ENCODE measurements at regions not wholly inside any gene's neighbourhood (a gene's known extent, or its start where the extent isn't known, plus 50 kb on each side); places are given as distances from the start of the nearest gene placed in this dataset.
"Not testable (repeated sequence)": the region's sequence is repeated elsewhere in the genome, so short reads cannot be mapped to it uniquely, and the experiment has no call there.

DNA sequence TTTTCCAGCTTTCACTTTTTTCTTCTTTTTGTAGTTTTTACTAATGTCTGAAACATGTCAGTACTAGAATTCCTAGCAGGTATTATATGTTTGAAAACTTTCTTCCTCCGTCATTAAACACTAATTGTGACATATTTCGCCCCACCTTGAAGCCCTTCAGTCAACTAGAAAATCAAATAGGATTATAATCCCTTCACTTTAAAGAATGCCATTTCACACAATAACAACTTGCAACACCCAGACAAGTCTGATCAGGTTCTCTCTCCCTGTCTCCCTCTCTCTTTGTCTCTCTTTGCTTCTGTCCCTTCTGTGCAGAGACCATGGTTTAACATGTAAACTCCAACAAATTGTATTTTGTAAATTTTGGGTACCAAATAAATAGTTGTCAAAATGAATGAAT lies 373.5 kb downstream of the SEMA3D start:
- no peak for DNase-seq

DNA sequence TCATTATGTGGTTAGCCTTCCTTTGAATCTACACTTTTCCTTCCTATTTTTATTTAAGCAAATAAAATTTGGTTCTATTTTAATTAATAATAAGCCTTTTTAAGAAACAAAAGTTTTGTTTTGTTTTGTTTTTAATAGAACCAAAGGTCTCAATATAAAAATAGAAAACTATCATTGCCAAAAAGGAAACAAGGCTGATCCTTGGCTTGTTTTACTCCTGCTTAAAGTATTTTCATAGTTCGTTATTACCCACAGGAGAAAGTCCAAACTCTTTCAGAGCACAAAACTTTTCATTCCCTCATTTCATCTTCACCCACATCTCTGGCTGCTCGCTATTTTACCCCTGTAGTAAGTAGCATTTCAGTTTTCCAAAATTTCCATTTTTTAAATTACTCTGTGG lies 374.8 kb downstream of the SEMA3D start:
- no peak for DNase-seq

DNA sequence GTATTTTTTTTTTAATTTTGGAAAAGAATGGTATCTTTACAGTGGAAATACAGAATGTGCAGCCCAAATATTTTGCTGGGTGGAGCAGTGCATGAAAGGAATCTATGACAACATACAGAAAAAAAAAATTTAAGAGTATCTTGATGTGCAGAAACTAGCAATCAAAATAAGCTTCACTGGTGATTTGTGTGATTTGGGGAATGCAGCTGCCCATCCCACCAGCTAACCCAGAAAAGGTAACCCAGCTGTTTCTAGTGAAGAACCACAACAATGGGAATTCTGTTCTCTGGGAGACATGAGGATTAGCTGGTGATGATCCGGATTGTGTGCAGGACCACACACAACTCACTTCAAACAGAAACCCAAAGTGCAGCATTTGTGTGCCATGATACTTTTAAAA lies 375.5 kb downstream of the SEMA3D start:
- DNase-seq: no peak

DNA sequence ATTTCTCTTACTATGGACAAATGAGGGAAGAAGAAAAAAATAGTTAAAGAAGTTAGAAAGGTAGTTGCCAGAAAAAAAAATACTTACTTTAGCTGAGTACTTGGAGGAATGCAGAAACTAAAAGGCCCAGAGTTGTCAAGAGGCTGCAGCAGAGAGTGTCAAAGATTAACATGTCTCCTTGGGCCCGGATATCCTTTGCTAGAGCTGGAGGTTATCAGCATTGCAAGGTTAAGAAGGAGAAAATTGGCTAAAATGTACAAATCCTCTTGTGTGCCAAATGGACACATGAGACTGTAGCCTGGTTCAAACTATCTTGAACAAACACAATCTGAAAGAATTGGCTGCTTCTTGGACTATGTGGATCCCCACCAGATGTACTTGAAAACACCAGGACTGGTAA lies 377.0 kb downstream of the SEMA3D start:
- DNase-seq: no peak

DNA sequence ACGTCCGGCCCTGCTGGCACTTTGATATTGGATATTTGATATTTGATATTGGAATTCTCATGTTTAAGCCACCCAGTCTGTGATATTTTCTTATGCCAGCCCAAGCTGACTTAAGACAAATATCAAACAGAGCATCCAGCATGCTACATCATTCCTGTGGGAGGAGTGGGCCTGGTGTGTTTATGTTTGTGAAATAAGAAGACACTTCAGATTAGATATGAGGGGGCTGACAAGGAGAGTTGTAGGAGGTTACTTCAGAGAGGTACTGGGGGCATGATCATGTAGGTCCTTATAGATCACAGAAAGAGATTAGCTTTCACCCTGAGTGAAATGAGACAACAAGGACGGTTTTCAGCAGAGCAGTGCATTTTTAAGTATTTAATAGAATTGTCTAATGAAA lies 382.9 kb downstream of the SEMA3D start:
- no peak for DNase-seq

DNA sequence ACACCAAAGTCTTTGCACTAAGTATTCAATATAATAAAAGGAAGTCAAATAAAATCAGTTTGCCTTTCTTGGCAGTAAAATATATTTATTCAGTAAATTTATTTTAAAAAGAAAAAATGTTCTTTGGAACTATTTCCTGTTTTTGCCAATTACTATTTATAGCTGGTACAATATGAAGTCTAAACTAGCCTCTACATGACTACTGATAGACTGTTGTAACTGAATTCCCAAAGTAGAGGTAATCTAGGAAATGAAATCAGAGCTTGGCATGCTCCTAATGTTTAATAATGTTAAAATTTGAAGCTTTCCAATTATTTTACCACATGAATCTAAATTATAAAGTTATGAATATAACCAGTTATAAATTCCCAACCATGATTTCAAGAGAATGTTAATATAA lies 385.5 kb downstream of the SEMA3D start:
- no peak for DNase-seq

DNA sequence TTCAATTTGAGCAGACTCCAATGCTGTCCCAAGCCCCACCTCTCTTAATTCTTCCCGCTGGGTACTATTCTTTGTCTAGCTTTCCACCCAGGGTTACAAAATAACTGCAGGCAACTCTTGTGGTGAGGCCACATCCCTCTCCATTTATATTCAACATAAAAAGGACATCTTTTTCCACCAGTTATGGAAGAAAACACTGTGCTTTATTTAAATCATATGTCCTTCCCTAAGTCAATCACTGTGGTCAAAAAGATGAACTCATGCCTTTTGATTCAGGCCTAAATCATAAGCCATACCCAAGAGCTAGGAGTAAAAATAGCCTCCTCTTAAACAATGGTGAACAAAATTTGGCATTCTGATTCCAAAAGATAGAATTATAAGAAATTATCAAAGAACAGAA lies 386.0 kb downstream of the SEMA3D start:
- DNase-seq: no peak

DNA sequence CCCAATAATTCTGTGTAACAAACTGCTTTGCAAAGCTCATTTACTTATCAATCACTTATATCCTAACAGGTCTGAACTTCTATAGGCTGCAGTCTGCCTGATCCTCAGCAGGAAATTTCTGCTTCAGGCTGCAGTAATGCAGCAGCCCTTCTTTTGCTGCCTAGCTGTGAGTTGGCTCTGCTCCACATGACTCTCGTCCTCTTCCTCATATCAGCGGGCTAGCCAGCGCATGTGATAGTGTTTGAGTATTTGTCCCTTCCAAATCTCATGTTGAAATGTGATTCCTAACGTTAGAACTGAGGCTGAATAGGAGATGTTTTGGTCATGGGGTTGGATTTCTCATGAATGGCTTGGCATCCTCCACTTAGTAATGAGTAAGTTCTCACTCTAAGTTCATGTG lies 387.8 kb downstream of the SEMA3D start:
- no peak for DNase-seq

DNA sequence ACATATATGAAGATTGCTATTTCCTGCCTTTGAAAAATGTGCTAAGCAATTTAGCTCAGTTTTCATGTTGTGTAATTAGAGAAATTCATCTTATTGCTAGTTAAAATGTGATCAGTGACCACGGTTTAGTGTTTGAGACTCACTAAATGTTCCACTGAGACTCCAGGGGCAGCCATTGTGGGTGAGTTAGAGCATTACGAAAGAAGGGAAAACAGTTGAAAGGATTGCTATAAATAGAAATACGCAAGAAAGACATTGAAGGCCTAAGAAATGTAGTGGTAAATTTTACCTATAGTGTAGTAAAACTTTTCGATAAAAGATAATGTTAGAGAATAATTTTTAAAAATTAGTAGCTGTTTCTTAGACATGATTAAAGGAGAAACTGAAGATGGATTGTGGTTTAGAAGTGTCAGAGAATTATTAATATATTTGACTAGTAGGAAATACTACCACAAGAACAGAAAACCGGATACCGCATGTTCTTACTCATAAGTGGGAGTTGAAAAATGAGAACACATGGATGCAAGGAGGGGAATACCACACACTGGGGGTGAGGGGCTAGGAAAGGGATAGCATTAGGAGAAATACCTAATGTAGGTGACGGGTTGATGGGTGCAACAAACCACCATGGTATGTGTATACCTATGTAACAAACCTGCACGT lies 394.5 kb downstream of the SEMA3D start:
- DNase-seq: no peak

DNA sequence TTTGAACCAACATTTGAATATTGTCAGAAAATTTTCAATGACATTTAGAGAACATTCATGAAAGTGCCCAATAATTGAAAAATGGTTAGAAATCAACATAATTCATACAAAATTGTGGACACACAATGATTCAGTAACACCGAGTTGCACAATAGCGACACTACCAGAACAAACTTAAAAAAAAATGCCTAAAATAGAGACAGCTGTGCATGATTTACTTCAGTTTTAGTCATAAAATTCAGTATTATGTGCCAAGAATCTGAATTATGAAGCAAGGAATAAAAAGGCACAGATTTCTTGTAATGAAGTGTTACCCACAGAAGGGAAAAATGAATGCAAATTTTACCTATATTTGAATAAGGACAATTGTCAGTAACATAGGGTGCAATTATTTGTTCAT lies 396.0 kb downstream of the SEMA3D start:
- DNase-seq: no peak

DNA sequence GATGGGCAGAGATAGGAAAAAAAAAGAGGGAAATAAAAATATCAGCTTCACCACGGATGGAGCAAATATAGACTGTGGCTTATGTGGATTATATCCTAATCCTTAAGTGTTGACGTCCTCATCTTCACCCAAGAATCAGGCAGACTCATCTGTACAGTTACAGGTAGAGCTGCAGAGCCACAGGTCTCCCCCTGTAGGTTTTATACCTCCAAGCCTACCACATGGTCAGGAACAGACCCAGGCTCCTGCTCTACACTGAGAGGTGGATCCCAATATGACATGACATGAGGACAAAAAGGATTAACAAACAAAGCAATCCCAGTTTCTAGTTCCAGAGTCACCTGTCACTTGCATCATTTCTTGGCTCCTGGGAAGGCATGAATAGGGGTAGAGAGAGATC lies 400.8 kb downstream of the SEMA3D start:
- DNase-seq: no peak

DNA sequence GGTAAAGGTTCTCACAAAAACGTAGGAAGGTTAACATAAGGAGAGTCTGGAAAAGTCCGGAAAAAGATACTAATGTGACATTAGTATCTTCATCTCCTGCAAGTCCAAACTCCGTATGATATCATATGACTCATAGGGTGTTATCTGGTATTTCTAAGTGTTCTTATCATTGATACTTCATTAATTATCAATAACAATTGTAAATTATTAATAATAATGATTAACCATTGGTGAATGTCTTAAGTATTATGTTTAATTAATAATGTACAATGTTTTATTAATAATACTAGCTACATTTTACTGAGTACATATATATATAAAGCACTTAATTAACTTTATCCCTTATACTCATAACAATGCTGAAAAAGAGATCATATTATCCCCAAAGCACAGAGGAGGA lies 402.4 kb downstream of the SEMA3D start:
- DNase-seq: no peak

DNA sequence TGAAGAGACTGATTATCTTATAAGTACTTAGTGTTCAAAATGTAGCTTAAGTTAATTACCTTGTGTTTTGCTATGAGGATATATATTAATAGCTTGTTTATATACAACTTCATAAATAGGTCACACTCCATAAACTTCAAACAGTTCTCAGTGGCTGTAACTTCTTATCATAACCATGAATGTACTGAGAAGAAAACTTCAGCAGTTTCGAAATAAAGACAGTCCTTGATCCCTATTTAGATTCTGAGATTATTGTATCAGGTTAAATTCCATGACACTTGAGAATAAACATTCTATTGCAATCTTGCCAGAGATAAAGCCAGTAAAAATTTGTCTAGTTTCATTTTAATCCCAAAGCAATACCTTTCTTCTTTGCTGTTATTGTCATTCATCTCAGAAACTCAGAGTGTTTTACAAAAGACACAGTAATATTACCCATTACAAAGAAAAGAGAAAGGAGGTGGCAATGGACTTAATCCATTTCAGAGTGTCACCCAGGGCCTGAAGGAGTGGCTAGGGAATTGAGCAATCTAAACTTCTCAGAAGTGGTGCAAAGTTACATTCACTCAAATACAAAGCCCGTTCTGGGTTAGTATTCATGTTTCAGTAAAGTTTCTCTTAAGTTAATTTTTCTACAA lies 403.6 kb downstream of the SEMA3D start:
- DNase-seq: no peak

DNA sequence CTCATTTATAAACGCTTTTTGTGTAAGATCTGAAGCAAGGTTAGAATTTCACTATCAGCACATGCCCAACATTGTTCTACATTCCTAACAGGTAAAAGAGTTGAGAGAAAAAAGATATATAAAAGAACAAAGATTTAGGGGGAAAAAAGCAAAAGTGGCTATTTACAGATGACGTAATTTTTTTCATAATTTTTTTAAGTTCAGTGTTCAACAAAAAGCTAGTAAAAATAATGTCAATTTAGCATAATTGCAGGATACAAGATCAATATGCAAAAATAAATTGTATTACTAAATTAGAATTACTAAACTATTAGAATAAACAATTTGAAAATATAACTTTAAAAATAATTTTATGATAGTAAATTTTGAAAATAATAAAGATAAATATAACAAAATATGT lies 405.0 kb downstream of the SEMA3D start:
- DNase-seq: no peak

DNA sequence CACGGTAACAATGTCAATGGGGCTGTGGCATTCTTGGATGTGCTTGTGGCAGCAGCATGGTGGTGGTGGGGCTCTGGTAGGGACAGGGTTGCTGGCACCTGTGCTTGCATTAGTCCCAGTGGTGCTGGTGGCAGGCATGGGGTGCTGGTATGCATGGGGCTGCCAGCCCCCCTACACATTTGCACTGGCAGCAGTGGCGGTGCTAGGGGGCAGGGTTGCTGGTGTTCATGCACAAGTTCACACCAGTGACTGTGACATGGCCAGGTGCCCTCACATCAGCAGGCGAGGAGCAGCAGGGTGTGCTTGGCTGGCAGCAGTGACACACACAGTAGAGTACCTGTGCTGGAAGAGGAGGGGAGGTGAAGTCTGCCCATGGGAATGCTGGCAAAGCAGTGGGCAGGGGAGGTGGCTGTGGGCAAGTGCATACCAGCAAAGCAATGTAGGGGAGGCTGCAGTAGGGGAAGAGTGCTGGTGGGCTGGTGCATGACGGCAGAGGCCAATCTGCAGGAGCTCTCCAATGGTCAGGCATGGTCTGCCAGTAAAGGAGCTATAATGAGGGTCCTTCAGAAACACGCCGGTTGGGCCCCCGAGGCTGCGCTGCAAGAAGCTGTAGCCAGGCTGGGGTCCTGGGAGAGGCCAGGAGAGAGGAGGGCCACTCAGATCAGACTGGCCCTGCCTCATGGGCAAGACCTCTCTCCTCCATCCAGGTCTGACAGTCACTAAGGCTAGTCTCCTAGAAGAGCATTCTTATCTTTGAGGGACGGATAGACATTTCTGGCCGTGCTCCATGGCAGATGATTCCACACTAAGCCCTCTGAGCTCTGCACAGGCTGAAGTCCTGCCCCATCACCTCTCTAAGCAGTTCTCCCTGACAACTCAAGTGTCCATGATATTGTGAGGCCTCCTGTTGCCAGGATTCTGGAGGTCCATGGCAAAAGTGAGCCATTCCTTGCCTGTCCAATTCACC lies 406.4 kb downstream of the SEMA3D start:
- no peak for DNase-seq

DNA sequence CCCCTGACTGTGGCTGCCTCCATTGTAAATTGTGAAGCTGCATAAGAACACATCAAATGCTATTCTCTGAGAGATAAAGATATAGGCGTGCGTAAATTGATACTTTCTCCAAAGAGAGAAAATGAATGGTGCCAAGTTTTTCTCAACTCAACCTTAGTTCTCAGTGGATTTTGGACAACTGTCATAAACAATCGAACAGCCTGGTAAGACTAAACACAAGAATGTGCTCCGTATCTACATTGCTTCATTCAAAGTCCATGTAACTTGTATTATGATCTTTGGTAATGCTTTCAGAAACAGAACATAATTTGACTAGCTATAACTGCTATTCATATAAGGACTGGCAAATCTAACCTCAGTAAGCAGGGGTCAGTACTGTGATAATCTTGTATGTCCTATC lies 429.1 kb downstream of the SEMA3D start:
- DNase-seq: no peak

DNA sequence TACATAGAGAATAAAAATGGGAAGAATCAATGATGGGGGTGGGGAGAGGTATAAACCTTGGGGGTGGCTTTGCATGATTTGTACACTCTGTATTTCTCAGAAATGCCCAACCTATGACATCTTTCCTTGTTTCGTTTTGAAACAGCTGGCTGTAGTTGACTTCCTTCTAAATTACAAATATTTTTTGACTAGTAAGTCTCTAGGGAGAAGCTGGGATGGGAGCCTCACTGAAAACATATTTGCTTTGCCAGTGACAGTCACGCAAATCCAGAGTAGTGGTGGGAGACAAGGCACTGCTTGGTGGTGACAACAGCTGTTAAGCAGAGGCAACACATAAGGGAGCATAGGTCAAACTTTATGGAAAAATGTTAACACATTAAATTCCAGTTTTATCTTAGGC lies 440.5 kb downstream of the SEMA3D start:
- no peak for DNase-seq

DNA sequence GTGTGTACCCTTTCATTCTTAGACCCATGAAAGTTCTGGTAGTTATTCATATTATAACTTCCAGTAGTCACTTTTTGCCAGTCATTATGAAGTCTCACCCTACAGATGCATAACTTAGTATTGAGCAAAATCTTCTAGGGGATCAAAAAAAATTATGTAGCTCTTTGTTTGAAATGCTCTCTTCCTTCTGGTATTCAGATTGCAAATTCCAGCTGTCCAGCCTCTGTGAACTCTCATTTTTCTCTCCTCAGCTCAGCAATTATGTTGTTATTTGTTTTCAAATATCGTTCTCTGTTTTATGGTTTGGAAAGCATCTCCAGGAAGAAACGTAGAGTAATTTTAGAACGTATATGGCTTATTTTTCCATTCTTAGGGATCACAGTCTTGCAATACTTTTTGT lies 442.5 kb downstream of the SEMA3D start:
- DNase-seq: no peak

DNA sequence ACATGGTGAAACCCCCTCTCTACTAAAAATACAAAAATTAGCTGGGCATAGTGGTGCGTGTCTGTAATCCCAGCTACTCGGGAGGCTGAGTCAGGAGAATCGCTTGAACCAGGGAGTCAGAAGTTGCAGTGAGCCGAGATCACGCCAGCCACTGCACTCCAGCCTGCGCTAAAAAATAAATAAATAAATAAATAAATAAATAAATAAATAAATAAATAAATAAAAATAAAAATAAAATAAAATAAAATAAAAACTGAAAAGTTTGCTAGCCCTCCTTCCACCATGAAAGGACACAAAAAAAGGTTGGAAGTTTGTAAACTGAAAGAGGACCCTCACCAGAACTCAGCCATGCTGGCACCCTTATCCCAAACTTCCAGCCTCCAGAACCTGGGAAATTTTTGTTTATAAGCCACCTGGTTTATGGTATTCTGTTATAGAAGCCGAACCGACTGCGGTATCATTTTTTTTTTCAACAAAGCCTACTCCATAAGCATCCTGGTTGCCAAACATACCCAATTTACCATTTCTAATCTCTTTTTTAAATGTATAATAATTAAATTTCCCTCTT lies 448.2 kb downstream of the SEMA3D start:
- DNase-seq: no peak

DNA sequence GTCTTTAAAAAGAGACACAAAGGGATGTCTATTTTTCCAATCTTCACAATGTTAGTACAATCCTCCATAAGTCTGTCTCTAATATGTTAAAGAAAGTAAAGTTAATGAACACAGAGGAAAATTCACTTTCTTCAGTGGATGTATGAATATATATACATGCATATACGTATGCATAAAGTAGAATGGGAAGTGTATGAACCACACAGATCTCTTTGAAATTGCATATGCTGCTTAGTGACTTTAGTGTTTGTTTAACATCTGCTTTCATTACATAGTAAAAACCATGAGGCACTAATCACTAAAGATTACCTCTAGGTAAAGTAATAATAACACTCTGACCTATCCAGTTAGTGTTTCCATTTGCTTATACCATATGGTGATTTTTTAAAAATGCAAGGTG lies 451.2 kb downstream of the SEMA3D start:
- DNase-seq: no peak

DNA sequence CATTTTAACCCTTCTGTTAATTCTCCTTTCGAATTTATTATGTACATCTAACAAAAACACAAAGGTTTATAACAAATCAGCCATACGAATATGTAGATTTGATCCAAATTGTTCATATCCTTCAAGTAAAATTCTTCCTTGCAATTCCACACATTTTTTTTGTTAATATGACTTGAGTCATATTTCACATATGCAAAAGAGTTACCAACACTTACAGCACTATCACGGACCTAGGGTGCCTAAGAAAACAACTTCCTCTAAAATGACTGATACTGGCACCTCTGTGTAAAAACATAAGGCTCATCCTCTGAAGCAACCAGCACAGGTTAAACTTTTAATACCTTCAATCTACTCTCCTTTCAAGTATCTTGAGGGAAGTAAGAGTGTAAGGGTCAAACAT lies 451.8 kb downstream of the SEMA3D start:
- no peak for DNase-seq

DNA sequence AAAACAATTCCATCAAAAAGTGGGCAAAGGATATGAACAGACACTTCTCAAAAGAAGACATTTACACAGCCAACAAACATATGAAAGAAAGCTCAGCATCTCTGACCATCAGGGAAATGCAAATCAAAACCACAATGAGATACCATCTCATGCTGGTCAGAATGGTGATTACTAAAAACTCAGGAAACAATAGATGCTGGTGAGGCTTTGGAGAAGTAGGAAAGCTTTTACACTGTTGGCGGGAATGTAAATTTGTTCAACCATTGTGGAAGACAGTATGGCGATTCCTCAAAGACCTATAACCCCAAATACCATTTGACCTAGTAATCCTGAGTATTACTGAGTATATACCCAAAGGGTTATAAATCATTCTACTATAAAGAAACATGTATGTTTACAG lies 452.9 kb downstream of the SEMA3D start:
- DNase-seq: not testable (repeated sequence)

DNA sequence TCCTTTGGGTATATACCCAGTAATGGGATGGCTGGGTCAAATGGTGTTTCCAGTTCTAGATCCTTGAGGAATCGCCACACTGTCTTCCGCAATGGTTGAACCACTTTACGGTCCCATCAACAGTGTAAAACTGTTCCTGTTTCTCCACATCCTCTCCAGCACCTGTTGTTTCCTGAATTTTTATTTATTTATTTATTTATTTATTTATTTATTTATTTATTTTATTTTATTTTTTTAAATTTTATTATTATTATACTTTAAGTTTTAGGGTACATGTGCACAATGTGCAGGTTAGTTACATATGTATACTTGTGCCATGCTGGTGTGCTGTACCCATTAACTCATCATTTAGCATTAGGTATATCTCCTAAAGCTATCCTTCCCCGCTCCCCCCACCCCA lies 456.0 kb downstream of the SEMA3D start:
- not testable (repeated sequence) for DNase-seq

DNA sequence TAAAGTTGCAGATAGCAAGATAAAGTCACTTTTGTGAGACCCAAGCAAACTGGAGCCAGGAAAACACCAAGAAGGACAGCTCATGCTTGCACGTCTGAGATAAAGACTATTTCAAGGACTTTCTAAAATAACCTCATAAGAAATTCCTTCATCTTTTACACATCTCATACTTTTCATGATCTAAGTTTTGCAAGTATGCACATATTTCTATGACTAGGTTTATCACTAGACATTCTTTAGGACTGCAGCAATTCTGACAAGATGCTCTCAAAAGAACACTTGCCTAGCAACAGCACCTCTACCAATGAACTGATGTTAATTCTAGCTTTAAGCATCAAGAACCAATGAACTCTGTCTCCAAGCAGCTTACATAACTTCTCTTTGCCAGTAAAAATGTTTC lies 457.6 kb downstream of the SEMA3D start:
- no peak for DNase-seq
